ENCODE measurements at regions not wholly inside any gene's neighbourhood (a gene's known extent, or its start where the extent isn't known, plus 50 kb on each side); places are given as distances from the start of the nearest gene placed in this dataset.

- DNase-seq (ENCODE audit: low read depth, low spot score) = no peak
- in situ Hi-C loops (cut with HindIII; ENCODE audit: low pct_unique_long_range_greater_than_20kb, low sequenced_read_pairs) = no loop called here
These were observed 432.8 kb upstream of the ZP4 start for GRCh38 chr1:238323490-238323889.

- no peak for DNase-seq (ENCODE audit: low read depth, low spot score)
- in situ Hi-C loops (cut with HindIII; ENCODE audit: low pct_unique_long_range_greater_than_20kb, low sequenced_read_pairs) = no loop called here
These were observed 429.2 kb upstream of the ZP4 start for GRCh38 chr1:238319957-238320356.

- in situ Hi-C loops (cut with HindIII; ENCODE audit: low pct_unique_long_range_greater_than_20kb, low sequenced_read_pairs) = no loop called here
- no peak for DNase-seq (ENCODE audit: low read depth, low spot score)
These were observed 427.8 kb upstream of the ZP4 start for GRCh38 chr1:238318294-238319110.

GRCh38 chr1:238312969-238313368 lies 422.2 kb upstream of the ZP4 start:
- DNase-seq (ENCODE audit: low read depth, low spot score) = no peak
- in situ Hi-C loops (cut with HindIII; ENCODE audit: low pct_unique_long_range_greater_than_20kb, low sequenced_read_pairs) = no loop called here

GRCh38 chr1:238306411-238306810 lies 415.7 kb upstream of the ZP4 start:
- DNase-seq (ENCODE audit: low read depth, low spot score) = no peak
- in situ Hi-C loops (cut with HindIII; ENCODE audit: low pct_unique_long_range_greater_than_20kb, low sequenced_read_pairs) = no loop called here

- DNase-seq (ENCODE audit: low read depth, low spot score) = no peak
- in situ Hi-C loops (cut with HindIII; ENCODE audit: low pct_unique_long_range_greater_than_20kb, low sequenced_read_pairs) = no loop called here
These were observed 411.9 kb upstream of the ZP4 start for GRCh38 chr1:238302646-238303045.

- in situ Hi-C loops (cut with HindIII; ENCODE audit: low pct_unique_long_range_greater_than_20kb, low sequenced_read_pairs) = no loop called here
- no peak for DNase-seq (ENCODE audit: low read depth, low spot score)
These were observed 405.6 kb upstream of the ZP4 start for GRCh38 chr1:238296371-238296770.

GRCh38 chr1:238293075-238293474 lies 402.4 kb upstream of the ZP4 start:
- in situ Hi-C loops (cut with HindIII; ENCODE audit: low pct_unique_long_range_greater_than_20kb, low sequenced_read_pairs) = no loop called here
- no peak for DNase-seq (ENCODE audit: low read depth, low spot score)

GRCh38 chr1:238281418-238281817 lies 390.7 kb upstream of the ZP4 start:
- DNase-seq (ENCODE audit: low read depth, low spot score) = no peak
- in situ Hi-C loops (cut with HindIII; ENCODE audit: low pct_unique_long_range_greater_than_20kb, low sequenced_read_pairs) = no loop called here

GRCh38 chr1:238279694-238280380 lies 389.1 kb upstream of the ZP4 start:
- in situ Hi-C loops (cut with HindIII; ENCODE audit: low pct_unique_long_range_greater_than_20kb, low sequenced_read_pairs) = no loop called here
- no peak for DNase-seq (ENCODE audit: low read depth, low spot score)

- no peak for DNase-seq (ENCODE audit: low read depth, low spot score)
- in situ Hi-C loops (cut with HindIII; ENCODE audit: low pct_unique_long_range_greater_than_20kb, low sequenced_read_pairs) = no loop called here
These were observed 381.4 kb upstream of the ZP4 start for GRCh38 chr1:238272145-238272544.

GRCh38 chr1:238265866-238266265 lies 375.1 kb upstream of the ZP4 start:
- in situ Hi-C loops (cut with HindIII; ENCODE audit: low pct_unique_long_range_greater_than_20kb, low sequenced_read_pairs) = no loop called here
- no peak for DNase-seq (ENCODE audit: low read depth, low spot score)

- in situ Hi-C loops (cut with HindIII; ENCODE audit: low pct_unique_long_range_greater_than_20kb, low sequenced_read_pairs) = no loop called here
- no peak for DNase-seq (ENCODE audit: low read depth, low spot score)
These were observed 374.2 kb upstream of the ZP4 start for GRCh38 chr1:238264951-238265350.

- in situ Hi-C loops (cut with HindIII; ENCODE audit: low pct_unique_long_range_greater_than_20kb, low sequenced_read_pairs) = no loop called here
- DNase-seq (ENCODE audit: low read depth, low spot score) = no peak
These were observed 367.8 kb upstream of the ZP4 start for GRCh38 chr1:238258510-238258909.

- in situ Hi-C loops (cut with HindIII; ENCODE audit: low pct_unique_long_range_greater_than_20kb, low sequenced_read_pairs) = no loop called here
These were observed 366.4 kb upstream of the ZP4 start for GRCh38 chr1:238257018-238257621.

GRCh38 chr1:238254935-238255334 lies 364.2 kb upstream of the ZP4 start:
- no peak for DNase-seq (ENCODE audit: low read depth, low spot score)
- in situ Hi-C loops (cut with HindIII; ENCODE audit: low pct_unique_long_range_greater_than_20kb, low sequenced_read_pairs) = no loop called here

More at GRCh38 chr1:238257018-238257621, 366.4 kb upstream of the ZP4 start:
- DNase-seq (ENCODE audit: low read depth, low spot score) = no peak

- peak; percentile 75 for DNase-seq (ENCODE audit: low read depth, low spot score)
- in situ Hi-C loops (cut with HindIII; ENCODE audit: low pct_unique_long_range_greater_than_20kb, low sequenced_read_pairs) = no loop called here
These were observed 361.5 kb upstream of the ZP4 start for GRCh38 chr1:238252033-238252802.

- DNase-seq (ENCODE audit: low read depth, low spot score) = no peak
- in situ Hi-C loops (cut with HindIII; ENCODE audit: low pct_unique_long_range_greater_than_20kb, low sequenced_read_pairs) = no loop called here
These were observed 357.6 kb upstream of the ZP4 start for GRCh38 chr1:238248356-238248755.
